Caki2 (cell line): ENCODE measurements at regions not wholly inside any gene's neighbourhood (a gene's known extent, or its start where the extent isn't known, plus 50 kb on each side); places are given as distances from the start of the nearest gene placed in this dataset.
"Not testable (repeated sequence)": the region's sequence is repeated elsewhere in the genome, so short reads cannot be mapped to it uniquely, and the experiment has no call there.

ENCODE experiments used
- DNase-seq: peaks from one replicate; pipeline ENCODE4 v3.0.0-alpha.2; 2015; ENCODE audit warnings: low read depth
- in situ Hi-C: cut with HindIII; loops from 2 replicates; pipeline ENCODE4 v1.10.0; 2016; ENCODE audit warnings: low sequenced_read_pairs, low pct_unique_long_range_greater_than_20kb, mixed read lengths

- in situ Hi-C loops: no loop called here
- DNase-seq: no peak
Observed at GRCh38 chr4:164288578-164288977, 465.4 kb upstream of the SMIM31 start.

DNA sequence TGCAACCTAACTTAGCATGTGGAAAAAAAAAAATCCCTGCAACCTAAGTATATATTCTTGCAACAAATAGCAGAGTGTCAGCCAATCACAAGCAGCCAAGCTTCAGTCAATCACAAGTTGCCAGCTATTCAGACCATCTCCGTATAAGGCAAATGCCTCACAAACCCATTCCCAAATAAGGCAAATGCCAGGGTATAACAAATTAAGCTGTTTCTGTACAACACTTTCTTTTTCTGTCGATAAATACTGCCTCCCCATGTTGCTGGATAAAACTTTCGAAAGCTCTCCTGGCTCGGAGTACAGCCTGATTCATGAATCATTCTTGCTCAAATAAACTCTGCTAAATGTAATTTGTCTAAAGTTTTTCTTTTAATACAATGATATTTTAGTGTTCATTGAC lies 460.7 kb upstream of the SMIM31 start:
- no peak for DNase-seq
- in situ Hi-C loops: no loop called here

DNA sequence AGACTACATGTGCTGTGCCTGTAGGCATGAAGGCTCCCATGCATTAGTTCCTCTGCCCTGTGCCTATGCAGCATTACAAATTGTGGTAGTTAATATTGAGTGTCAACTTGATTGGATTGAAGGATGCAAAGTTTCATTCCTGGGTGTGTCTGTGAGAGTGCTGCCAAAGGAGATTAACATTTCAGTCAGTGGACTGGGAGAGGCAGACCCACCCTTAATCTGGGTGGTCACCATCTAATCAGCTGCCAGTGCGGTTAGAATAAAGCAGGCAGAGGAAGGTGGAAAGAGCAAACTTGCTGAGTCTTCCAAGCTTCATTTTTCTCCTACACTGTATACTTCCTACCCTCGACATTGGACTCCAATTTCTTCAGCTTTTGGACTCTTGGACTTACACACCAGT lies 460.2 kb upstream of the SMIM31 start:
- in situ Hi-C loops: no loop called here

GRCh38 chr4:164301430-164301829 lies 452.5 kb upstream of the SMIM31 start:
- no peak for DNase-seq
- in situ Hi-C loops: no loop called here

More for the DNA sequence above, 460.2 kb upstream of the SMIM31 start:
- no peak for DNase-seq

DNA sequence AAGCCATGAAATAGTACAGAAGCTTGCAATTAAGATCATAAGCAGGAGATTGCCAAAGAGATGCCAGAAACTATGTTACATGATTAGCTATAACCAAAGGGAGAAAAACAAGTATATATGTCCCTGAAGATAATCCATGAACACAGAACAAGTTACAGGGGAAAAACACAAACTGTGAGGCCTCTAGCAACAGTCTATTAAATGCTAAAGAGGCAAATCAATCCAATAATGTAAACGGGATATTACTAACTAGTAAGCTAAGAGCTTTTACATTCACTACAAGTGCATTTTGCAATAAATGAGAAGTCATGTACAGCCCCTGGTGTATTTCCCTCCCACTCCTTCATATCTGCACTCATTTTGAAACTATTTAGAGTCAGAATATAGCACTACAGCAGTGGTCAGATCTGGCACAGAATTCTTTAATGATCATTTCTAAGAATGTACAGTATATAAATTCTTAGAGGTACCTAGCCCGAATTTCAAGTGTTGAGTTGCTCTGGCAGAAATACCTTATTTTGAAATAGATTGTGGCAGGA lies 449.8 kb upstream of the SMIM31 start:
- no peak for DNase-seq
- in situ Hi-C loops: no loop called here

DNA sequence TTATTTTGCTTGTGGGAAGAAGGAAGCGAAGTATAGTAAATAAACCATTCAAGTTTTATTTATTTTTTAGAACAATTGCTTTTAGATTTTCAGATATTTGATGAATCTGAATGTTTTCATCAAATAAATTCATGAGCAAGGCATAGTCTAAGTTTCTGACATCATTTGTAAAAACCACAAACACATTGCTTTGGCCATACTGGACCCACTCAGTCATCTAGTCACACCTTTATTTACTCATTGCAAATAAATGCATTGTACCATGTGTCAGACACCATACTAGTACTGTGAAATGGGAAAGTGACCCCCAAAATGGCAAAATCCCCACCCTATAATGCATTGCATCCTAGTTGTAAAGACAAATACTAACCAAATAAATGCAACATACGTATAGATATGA lies 449.1 kb upstream of the SMIM31 start:
- DNase-seq: no peak
- in situ Hi-C loops: no loop called here

DNA sequence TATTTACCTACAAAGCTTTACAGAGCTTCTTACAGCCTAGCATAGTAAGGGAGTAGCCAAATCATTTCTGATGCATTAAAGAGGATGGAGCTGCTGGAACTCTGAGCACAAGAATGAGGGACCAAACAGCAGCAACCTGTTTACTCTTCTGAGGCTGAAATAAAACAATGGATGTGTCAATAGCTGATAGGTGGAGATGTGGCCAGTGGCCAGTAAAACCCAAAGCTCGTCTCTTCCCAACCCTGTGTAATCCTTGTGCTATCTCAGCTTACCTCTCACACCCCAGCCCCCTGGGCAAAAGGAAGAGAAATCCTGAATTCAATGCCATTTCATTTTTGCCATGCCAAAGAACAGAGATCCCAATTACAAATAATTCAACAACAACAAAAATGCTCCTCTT lies 446.7 kb upstream of the SMIM31 start:
- no peak for DNase-seq
- in situ Hi-C loops: no loop called here

DNA sequence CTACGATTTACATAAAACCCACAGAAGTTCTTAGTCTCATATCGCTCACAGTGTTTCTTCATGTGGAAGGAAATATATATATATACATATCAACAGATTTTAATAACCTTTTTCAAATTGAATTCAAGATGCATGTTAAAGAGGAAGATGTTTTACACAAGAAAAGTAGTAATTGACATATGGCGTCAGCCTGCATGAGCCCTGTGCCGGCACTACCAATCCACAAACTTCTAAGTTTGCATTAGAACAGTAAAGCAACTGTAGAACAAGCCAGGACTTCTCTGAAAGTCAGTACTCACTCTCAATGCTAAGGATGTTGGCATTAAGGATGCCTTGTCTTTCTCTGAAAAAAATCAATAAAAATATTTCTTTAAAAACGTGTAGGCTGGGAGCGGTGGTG lies 441.3 kb upstream of the SMIM31 start:
- in situ Hi-C loops: no loop called here
- DNase-seq: no peak

DNA sequence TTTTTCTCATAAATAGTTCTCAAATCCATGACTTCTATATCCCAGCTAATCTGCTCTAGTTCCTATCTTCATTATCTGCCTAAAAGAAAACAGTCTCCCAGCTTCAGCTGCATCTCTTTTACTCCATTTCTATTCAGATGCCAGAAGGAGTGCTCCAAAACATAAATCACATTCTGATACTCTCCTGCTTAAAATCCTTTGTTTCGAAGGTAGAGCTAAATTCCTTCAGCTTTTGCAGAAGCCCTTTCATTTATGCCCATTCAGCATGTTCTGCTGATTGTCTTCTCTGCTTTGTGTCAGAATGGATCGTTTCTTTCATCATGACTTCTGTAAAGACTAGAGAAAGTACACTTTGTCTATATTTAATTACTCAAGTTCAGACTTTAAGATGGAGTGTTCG lies 440.1 kb upstream of the SMIM31 start:
- in situ Hi-C loops: no loop called here
- DNase-seq: no peak

- in situ Hi-C loops: no loop called here
- no peak for DNase-seq
Observed at GRCh38 chr4:164318350-164318749, 435.6 kb upstream of the SMIM31 start.

- in situ Hi-C loops: no loop called here
- DNase-seq: no peak
Observed at GRCh38 chr4:164319688-164320087, 434.2 kb upstream of the SMIM31 start.

DNA sequence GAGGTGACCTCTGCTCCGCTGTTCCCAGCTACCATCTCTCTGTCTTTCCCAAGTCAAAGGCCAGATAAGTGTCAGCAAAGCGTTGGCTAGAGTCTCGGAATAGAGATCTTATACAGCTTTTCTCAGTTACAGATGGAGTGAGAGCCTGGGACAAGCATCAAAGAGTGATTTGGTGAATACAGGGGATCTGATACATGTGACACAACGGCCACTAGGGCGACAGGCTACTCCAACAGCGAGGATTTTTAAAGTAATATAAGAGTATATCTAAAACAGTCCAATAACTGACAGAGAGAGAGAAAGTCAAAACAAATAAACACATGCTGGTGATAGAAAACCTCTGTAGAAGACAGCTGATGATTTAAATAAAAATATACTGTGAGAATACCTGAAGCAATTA lies 433.1 kb upstream of the SMIM31 start:
- DNase-seq: no peak
- in situ Hi-C loops: no loop called here

DNA sequence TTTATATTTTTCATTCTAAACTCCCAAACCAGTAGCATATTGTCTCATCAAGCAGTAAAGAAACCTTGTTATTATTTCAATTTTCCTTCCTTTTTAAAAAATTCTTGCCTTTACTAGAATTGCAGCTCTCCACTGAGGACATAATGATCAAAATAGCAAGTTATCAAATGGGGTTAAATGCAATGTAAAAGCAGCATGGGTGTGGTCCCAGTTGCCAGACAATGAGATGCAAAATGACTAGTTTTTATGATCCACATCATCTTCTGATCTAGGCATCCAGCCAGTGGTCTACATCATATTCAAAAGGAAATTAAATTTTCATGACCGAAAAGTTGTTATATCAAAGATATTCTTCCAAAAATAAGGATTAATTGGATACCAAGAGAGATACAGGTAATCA lies 427.9 kb upstream of the SMIM31 start:
- no peak for DNase-seq
- in situ Hi-C loops: no loop called here

GRCh38 chr4:164337219-164337944 lies 416.5 kb upstream of the SMIM31 start:
- DNase-seq: no peak
- in situ Hi-C loops: no loop called here

DNA sequence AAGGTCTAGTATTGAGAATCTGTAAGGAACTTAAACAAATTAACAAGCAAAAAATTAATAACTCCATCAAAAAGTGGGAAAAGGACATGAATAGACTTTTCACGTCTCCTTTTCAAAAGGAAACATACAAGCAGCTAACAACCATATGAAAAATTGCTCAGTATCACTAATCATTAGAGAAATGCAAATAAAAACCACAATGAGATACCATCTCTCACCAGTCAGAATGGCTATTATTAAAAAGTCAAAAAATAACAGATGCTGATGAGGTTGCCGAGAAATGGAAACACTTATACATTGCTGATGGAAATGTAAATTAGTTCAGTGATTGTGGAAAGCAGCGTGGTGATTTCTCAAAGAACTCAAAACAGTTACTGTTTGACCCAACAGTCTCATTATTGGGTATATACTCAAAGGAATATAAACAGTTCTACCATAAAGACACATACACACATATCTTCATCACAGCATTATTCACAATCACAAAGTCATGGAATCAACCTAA lies 410.4 kb upstream of the SMIM31 start:
- DNase-seq: no peak
- in situ Hi-C loops: no loop called here

DNA sequence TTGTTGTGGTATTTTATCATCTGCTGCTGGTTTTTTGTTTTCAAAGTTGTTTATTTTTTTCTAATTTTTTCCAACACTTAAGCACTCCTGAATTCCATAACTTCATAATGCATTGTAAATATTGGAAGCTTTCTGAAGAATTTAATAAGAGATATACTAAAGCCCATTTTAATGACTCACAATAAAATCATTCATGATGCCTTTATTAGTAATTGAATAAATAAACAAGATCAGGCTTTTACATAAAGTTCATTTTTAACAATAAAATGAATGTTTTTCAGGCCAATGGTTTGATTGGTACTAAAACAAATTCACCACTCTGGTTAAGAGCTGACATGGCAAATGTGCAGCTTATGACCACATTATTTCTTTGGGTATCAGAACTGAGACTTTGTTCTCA lies 408.2 kb upstream of the SMIM31 start:
- DNase-seq: no peak
- in situ Hi-C loops: no loop called here

DNA sequence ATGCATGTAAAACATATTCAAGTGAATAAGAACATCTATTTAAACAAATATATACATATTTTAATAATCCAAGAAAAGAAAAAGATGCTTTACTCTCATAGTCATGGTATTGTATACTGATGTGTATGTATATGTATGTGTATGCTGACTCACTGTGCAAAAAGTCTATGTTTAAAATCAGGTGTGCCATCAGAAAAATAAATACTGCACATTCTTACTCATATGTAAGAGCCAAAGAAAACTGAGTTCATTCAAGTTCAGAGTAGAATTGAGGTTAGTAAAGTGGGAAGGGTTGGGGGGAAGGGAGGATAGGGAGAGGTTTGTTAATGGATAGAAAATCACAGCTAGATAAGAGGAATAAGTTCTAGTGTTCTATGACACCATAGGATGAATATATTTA lies 403.9 kb upstream of the SMIM31 start:
- DNase-seq: no peak
- in situ Hi-C loops: no loop called here

DNA sequence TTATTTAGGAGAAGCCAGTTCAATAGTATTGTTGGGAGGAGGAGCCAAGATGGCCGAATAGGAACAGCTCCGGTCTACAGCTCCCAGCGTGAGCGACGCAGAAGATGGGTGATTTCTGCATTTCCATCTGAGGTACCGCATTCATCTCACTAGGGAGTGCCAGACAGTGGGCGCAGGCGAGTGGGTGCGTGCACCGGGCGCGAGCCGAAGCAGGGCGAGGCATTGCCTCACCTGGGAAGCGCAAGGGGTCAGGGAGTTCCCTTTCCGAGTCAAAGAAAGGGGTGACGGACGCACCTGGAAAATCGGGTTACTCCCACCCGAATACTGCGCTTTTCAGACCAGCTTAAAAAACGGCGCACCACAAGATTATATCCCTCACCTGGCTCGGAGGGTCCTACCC lies 403.2 kb upstream of the SMIM31 start:
- DNase-seq, in situ Hi-C loops: not testable (repeated sequence)

GRCh38 chr4:164357957-164358356 lies 396.0 kb upstream of the SMIM31 start:
- in situ Hi-C loops: no loop called here
- no peak for DNase-seq

- no peak for DNase-seq
- in situ Hi-C loops: no loop called here
Observed at GRCh38 chr4:164358400-164358799, 395.5 kb upstream of the SMIM31 start.
